SK-N-SH (cell line): ENCODE measurements at regions not wholly inside any gene's neighbourhood (a gene's known extent, or its start where the extent isn't known, plus 50 kb on each side); places are given as distances from the start of the nearest gene placed in this dataset.

ENCODE experiments used
- CTCF ChIP-seq: fragments of 200-600 bp; sonication (generic); IDR thresholded peaks from 2 replicates; pipeline ENCODE4 v1.6.1; 2017; ENCODE audit warnings: antibody characterized with exemption, mild to moderate bottlenecking, moderate library complexity
- TCF12 ChIP-seq: IDR thresholded peaks from 2 replicates; pipeline ENCODE4 v1.4.0; 2012

GRCh38 chr7:136050462-136050847, 73.3 kb upstream of the MTPN start:
- TF ChIP-seq CTCF: no peak
- TF ChIP-seq TCF12: no peak
